Vagina (tissue), 2 donors: ENCODE measurements at regions not wholly inside any gene's neighbourhood (a gene's known extent, or its start where the extent isn't known, plus 50 kb on each side); places are given as distances from the start of the nearest gene placed in this dataset.

ENCODE experiments used
- CTCF ChIP-seq, 3 experiments: fragments of 450-650 bp in 2 of 3; fragments of 200-600 bp in 1 of 3; sonication (generic) in 1 of 3; IDR thresholded peaks; one replicate each; pipeline ENCODE4 v1.5.1; 2017 to 2019; ENCODE audit warnings: antibody characterized with exemption in 3 of 3, mild to moderate bottlenecking in 2 of 3, moderate library complexity in 2 of 3
- POLR2A ChIP-seq, 2 donors: fragments of 450-650 bp; IDR thresholded peaks; one replicate each; pipeline ENCODE4 v1.6.1; 2017; ENCODE audit warnings: antibody characterized with exemption in 2 of 2, mild to moderate bottlenecking in 2 of 2, moderate library complexity in 2 of 2
- POLR2AphosphoS5 ChIP-seq, 2 donors: sonication (generic); formaldehyde crosslinking; IDR thresholded peaks; one replicate each; pipeline ENCODE4 v1.9.0; 2017; ENCODE audit warnings: antibody characterized with exemption in 2 of 2, mild to moderate bottlenecking in 2 of 2, low read depth in 1 of 2; ENCODE audit not compliant: insufficient read depth in 1 of 2

GRCh38 chr1:55692726-55693125 lies 477.6 kb upstream of the USP24 start:
- no peak for TF ChIP-seq CTCF (IDR thresholded peaks at IDR 0.05)
- TF ChIP-seq POLR2AphosphoS5 (IDR thresholded peaks at IDR 0.05; ENCODE audit: insufficient read depth in 1 of 2, low read depth in 1 of 2) = no peak
- TF ChIP-seq POLR2A (IDR thresholded peaks at IDR 0.05) = no peak
